GM12872 (cell line): ENCODE measurements at regions not wholly inside any gene's neighbourhood (a gene's known extent, or its start where the extent isn't known, plus 50 kb on each side); places are given as distances from the start of the nearest gene placed in this dataset.

Experiments used
- CTCF ChIP-seq: IDR thresholded peaks from 3 replicates; pipeline ENCODE4 v1.5.1; 2011; ENCODE audit warnings: low read depth, mild to moderate bottlenecking, low read length, moderate library complexity; ENCODE audit not compliant: insufficient read depth

- no peak for TF ChIP-seq CTCF
Observed at GRCh38 chr2:117716505-117716904, 98.0 kb upstream of the DDX18 start.

- no peak for TF ChIP-seq CTCF
Observed at GRCh38 chr2:117717072-117717471, 97.4 kb upstream of the DDX18 start.

- TF ChIP-seq CTCF, result no peak
Observed at GRCh38 chr2:117718048-117718447, 96.4 kb upstream of the DDX18 start.

GRCh38 chr2:117720765-117721164 is 93.7 kb upstream of the DDX18 start:
- no peak for TF ChIP-seq CTCF

- TF ChIP-seq CTCF, result no peak
Observed at GRCh38 chr2:117723483-117723882, 91.0 kb upstream of the DDX18 start.

GRCh38 chr2:117723888-117724434 is 90.5 kb upstream of the DDX18 start:
- no peak for TF ChIP-seq CTCF

- no peak for TF ChIP-seq CTCF
Observed at GRCh38 chr2:117726747-117727146, 87.7 kb upstream of the DDX18 start.
